ENCODE measurements at regions not wholly inside any gene's neighbourhood (a gene's known extent, or its start where the extent isn't known, plus 50 kb on each side); places are given as distances from the start of the nearest gene placed in this dataset.

DNA sequence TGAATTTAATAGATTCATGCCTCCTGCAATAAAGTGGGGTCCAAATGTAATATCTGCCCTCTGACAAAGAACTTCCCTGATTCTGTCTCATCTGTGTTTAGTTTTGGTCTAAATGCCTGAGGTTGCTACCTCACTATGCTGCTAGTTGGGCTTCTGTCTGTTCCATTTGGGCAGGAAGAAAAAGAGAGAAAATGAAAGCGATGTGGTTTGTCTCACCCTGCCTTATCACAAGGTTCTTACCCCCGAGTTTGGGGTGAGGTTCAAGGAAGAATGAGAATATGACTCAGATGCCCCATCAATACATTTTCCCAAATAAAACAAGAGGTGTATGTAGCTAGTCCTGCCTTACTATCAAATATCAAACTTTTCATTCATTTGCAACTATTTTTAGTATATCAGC lies 132.1 kb upstream of the MTAP start:
- DNase-seq (ENCODE audit: low read depth), result no peak

DNA sequence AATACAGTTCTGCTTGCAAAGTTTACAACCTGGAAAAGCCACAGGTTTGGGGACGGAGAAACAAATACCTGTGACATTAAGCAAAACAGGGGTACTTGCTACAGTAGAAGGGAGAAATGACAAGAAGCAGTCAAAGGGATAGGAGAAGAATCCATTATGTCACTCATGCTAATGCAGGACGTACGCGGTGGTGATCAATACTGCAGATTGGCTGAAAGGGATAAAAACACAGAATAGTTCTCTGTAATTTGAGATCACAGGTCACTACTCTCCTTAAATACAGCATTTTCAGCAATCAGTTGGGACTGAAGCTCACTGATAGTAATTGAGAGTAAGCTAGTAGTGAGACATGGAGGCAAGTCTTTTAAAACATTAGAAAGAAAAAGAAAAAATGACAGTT lies 130.3 kb upstream of the MTAP start:
- no peak for DNase-seq (ENCODE audit: low read depth)

DNA sequence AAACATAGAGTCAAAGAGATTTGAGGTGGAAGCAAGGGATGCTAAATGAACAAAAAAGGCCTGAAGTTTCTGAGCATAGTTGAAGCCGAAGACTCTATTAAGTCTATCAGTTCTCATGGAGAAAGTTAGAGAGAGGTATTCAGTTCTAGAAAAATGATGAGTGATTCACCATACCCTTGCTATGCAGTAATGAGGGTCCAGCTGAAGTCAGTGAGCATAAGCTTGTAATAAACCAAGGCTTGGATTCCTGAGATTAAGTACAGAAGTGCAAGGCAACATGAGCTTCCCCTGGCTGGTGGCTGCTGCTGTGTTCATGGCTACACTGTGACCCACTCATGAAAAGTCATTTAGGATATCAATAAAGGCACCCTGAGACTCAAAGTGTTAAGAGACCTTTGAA lies 129.7 kb upstream of the MTAP start:
- no peak for DNase-seq (ENCODE audit: low read depth)

DNA sequence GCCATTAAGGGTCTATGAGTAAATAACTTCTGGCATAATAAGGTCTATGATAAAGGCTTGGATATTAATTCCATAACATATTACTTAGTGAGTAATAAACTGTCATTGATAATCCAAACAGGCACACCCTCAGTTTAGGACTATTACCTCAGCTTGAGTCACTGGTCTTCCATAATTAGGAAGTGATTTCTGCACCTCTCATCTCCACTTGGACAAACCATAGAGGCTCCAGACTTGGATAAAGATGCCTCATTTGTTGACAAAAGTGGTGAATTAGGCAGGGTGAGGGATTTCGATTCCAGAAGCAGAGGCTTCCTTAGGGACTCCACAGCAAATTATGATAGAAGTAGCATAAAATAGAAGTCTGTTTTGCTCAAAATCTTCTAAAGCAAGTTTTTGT lies 127.5 kb upstream of the MTAP start:
- DNase-seq (ENCODE audit: low read depth), result no peak

DNA sequence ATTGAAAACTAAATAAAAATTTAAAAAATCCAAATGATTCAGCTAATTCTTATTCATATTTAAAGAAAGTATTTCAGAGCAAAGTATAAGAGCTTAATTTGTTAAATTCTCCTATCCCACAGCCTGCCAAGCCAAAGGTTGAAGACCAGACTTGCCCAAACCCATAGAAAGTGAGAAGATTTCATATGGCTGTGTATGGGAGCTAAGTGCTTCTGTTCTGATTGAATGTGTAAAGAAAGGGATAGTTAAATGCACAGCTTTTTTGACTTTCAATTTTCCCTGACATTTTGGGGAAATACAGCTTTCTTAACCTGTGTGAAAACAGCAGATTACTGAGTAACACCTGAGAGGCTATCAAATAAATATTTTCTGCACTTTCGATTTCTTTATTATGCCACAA lies 125.0 kb upstream of the MTAP start:
- DNase-seq (ENCODE audit: low read depth), result no peak

DNA sequence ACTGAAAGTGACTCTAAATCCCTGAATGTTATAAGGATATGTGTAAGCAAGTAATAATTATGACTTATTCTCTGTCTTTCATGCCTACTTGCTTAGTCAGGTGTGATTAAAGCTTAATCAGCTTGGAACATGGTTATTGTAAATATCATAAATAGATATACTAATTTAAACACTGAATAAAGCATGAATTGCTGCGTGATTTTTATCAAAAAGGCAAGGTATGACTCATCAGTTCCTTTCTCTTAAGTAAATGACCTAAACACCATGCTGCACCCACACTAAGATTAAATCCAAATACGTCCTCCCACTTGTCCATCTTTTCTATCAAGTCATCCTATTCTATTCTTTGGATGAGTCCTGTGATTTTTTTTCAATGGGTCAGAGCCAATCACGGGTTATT lies 124.6 kb upstream of the MTAP start:
- no peak for DNase-seq (ENCODE audit: low read depth)

DNA sequence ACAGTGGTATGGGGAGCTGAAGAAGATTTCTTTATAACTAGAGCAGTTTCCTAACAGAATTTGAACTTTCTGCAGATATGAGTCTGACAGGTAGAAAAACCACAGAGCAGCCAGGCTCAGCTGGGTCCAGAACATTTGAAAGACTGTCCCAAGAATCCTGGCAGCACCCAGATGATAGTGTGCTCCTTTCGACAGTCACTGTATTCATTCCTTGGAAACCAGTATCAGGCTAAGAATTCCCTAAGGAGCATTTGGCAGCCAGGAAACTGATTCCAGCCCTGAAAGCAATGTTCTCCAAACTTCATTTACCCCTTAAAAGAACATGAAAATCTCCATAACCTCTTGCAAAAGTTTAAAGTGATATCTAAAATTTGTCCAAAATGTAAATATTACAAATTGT lies 123.0 kb upstream of the MTAP start:
- DNase-seq (ENCODE audit: low read depth), result no peak

DNA sequence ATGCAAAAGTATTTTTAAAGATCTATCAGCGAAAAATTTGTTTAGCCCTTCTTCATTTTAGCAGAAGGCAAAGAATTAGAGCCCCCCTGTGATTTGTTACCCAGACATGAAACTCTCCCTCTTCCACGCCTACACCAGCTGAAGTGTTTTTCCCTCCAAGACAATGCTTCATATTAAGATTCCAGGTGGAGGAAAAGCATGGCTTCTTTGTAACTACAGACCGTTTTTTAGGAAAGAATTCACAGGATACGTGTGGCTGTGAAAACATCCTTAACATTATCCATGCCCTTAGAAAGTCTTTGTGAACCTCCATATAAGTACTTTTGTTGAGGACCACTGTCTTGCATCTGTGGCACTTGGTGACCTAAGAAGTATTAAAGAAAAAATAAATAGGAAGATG lies 121.8 kb upstream of the MTAP start:
- no peak for DNase-seq (ENCODE audit: low read depth)

DNA sequence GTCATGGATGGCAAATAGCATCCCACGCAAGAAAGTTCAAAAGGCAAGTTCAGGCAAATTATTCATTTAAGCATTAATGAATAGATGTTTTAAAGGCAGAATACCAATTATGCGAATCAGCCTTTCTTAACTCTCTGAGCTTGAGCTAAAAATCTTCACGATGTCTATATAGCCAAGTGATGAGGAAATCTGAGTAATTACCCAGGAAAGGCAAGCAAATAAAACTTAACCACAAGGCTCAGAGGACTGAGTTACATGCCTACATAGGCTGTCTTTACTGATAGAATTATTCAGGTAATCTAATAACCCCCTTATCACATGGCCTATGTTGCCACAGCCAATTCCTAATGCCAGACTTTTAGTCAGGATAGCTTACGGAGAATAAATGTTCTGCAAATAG lies 120.8 kb upstream of the MTAP start:
- DNase-seq (ENCODE audit: low read depth), result no peak

DNA sequence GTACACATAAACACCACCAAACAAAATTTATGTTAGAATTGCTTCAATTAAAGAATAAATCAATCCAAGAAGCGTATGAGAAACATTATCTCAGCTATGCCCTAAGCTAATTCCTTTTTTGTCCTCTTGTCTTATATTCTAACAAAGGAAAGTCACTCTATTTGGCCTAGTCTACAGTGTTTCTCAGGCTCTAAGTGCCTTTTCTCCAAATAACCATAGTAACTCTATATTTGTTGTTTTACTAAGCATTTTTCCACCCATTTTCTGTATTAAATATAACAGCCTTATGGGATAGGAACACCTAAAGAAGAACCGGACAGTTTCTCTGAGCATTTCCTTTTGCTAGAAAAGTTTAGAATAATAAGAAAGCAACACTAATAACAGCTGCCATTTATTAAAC lies 120.1 kb upstream of the MTAP start:
- no peak for DNase-seq (ENCODE audit: low read depth)

DNA sequence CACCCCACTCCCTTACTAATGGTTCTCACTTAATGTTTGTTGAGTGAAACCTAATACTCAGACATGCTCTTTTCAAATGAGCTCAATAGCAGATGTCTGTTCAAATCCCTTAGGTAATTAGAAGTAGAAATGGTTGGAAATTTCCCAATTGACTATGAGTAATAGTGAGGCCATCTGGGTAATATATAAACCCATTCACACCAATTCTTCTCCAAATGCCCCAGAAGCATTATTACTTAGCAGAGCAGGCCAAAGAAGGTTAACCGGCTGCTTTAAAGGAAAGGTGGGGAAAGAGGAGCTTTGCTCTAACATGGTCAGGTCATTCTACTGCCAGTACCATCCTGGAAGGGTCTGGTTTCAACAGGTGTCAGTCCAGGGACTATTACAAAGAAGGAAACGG lies 119.5 kb upstream of the MTAP start:
- no peak for DNase-seq (ENCODE audit: low read depth)

DNA sequence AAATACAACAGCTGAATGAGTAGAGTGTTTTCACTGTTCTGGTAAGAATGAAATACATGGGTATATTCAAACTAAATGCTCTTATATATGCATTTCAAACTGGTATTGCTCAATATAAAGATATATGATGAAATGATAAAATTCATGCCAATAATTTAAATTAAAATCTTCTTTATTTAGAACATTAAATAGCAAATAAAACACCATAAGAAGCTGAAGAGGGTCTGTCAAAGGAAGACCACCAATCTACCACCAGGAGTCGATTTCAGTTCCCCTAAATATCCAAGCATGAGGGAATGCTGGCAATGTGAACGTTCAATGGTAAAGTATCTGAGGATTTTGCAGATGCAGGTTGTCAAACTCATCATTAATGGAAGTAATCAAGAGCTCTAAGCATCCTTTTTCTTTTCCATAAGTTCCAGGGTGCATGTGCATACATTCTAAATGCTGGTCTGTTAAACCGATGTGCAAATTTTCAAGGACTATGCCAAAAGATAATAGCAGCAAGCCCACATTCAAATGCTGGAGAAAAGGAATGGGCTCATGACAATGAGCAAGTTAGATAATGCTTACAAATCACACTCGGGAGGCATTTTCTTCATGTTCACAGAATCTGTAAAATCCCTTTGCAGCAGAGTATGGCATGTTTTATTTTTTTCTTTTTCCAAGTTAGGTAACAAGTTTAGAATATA lies 118.8 kb upstream of the MTAP start:
- DNase-seq (ENCODE audit: low read depth), result no peak

DNA sequence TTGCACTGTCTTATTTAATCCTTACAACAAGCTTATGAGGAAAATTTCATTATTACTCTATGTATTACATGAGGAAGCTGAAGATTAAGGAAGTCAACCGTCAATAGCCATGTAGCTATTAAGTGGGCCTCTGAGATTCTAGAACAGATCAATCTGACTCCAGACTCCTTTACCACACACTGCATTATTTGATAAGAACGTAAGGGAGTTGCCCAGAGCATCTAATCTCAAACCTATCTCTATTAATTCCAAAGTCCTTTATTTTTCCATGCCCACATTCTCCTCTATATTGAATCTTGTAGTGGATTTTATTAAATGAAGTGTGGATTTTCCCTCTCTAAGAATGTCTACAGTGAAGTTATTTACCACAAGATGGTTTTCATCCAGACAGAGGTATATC lies 118.2 kb upstream of the MTAP start:
- DNase-seq (ENCODE audit: low read depth), result no peak

DNA sequence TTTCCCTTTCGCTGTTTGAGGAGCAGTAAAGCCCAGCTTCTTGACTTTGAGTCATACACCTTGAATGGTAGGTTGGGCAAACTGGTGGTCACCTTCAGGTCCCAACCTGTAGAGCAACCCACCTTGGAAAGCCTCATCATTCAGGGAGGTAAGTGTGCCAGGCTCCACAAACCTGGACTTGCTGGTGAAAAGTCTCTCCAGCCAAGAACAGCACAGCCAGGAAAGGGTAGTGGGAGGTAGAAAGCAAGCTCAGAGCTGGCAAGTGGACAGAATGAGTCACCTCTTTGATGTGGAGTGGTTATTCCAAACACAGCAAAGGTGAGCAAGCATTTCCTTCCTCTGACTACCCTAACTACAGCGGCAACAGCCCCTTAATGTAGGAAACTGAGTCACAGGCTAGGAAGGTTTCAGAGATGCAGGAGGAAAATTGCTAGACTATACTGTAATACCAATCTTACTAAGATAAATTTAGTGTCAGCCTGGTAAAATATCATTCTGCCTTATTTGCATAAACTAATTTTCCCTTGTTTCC lies 117.5 kb upstream of the MTAP start:
- no peak for DNase-seq (ENCODE audit: low read depth)

DNA sequence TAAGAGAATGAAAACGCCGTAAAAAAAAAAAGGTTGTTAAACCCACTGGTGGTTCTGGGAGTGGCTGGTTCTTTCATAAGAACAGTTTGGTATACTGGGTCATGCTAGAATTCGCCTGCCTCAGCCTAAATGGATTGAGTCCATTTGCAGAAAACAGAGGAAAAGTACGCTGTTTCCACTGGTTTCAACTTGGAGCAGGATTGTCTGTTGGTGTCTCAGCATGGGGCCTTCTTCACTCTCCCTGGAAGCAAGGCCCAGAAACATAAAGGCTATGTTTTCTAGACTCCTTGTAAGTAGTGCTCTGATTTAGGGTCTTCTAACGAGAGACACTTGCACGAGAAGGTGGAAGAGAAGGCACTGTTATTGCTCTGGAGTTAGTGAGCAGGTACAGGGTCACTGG lies 116.9 kb upstream of the MTAP start:
- no peak for DNase-seq (ENCODE audit: low read depth)

DNA sequence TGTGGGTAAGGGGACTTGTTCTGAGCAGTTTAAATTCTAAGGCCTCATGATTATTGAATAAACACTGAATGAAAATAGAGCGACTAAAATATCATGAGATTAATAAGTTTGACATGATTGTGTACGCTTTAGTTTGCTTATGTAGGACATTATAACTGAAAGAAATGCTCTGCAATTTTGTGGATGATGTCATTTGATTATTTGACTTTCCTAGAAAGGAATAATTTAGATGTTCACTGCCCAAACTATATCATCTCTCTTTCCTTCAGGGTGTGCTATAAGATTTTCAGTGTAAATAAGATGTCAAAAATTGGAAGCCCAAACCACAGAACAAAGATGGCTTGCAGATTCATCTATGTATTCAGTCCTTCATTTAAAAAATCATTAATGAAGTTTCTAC lies 115.7 kb upstream of the MTAP start:
- DNase-seq (ENCODE audit: low read depth), result no peak

DNA sequence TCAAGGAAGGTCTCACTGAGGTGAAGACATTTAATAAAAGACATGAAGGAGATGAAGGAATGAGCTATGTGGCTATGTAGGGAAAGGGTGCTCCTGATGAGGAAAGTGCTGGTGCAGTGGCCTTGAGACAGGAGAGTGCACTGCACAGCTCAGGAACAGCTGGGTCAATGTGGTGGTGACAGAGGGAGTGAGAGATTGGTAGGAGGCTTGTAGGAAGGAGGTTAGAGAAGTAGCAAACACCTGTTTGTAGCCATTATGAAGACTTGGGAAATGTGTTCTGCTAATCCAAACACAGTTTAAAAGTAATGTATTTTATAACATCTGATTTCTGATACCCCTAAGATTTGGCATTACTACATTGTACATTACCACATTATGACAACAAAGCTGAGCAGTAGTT lies 115.1 kb upstream of the MTAP start:
- no peak for DNase-seq (ENCODE audit: low read depth)

DNA sequence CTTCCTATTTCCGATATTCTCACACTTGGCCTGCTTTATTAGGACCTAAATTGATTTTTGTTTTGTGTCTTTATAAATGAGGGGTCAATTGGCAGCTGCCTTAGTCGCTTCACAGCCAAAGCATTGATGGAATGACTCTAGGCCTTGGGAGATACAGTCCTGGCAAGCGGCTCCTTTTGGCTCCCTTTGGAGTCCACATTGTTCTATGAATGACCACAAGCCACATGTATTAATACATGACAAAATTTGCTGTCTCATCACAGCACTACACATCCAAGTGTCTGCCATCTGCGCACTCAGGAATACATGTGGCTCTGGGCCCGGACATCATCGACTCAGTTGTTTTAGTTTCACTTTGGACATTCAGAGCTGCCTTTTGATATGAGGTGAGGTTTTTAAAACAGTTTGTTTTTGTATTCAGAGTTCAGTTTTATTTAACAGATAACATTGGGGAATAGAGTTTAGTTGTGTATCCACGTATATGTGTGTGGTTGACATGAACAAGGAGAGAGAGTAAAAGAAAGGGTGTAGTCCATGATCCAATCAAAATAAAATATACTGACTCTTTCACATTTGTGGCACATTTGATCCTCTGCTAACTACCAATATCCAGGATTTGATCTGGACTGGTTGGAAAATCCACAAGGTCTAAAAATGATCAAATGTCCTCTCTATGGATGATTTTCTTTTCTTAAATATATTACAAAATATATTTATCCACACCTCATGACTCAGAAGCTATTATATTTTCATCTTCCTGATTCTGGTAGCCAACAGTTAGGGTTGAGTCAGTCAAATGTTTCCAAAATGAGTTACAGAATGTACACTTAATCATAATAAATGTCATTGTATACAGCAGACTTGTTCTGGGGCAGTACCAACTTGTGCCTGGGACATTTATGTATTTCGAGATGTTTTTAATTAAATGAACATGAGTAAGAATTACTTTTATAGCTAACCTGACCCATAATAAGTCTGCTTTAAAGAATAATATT lies 114.0 kb upstream of the MTAP start:
- DNase-seq (ENCODE audit: low read depth), result no peak

DNA sequence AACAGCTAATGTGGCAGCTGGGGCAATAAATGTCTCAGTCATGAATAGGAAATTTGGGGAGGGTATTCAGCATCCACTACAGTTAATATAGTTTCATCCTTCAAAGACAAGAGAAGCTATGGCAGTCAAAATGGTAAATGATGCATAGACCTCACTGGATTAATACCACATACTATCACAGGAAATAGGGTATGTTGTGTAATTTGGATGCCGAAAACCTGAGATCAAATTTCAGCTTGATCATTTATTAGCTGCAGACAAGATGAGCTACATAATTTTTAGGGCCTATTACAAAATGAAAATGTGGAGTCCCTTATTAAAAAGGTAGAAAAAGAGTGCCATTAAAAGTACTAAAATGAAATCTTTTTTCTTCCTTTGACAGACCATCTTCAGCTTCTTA lies 112.6 kb upstream of the MTAP start:
- DNase-seq (ENCODE audit: low read depth), result no peak

DNA sequence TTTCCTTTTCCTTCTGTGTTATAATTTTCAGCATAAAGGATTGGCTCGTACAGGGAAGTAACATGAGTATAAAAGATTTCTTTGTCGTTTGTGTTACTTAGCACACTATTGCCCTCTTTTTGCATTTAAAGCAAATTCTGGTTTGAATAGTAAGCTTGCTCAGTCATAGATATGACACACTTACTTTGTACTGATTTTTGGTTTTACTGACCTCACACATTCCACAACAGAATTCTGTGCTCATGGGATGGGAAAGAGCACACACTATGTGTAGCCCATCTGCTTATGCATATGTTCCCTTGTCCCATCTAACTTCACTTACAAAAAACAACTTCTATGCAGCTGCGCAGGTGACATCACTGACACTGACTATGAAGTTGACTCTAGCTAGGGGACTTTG lies 111.9 kb upstream of the MTAP start:
- no peak for DNase-seq (ENCODE audit: low read depth)

DNA sequence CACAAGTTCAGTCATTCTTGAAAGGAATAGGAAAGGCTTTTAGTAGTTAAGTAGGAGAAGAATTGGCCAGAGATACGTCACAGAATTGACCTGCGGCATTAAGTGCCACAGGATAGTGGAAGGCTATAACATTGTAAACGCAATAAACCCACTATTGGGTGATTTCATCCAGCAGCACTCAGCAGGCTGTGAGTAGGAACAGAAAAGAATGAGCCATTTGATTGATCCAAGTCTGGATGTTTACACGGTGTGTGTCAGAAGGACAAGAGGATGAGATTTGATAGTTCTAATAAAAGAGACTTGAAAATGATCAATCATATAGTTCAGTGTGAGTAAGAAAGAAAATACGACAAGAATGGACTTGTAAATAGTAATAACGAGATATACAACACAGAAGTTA lies 110.0 kb upstream of the MTAP start:
- DNase-seq (ENCODE audit: low read depth), result no peak

DNA sequence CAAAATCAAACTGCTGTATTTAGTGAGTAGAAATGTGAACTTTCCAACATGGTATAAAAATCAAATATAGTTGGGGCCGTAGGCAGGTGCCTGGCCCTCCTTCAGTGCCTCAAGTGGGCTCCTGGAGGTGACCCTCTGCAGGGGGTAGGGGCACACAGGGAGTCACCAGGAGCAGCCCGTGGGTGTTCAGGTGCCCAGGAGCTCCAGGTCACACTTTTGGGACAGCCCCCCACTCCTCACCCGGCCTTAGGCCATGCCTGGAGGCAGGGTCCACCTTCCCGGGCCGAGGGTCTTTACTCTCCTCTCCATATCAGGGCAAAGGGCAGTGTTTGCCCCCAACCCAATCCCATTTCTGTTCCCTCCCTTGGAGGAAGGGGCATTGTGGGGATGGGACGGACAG lies 108.0 kb upstream of the MTAP start:
- no peak for DNase-seq (ENCODE audit: low read depth)

DNA sequence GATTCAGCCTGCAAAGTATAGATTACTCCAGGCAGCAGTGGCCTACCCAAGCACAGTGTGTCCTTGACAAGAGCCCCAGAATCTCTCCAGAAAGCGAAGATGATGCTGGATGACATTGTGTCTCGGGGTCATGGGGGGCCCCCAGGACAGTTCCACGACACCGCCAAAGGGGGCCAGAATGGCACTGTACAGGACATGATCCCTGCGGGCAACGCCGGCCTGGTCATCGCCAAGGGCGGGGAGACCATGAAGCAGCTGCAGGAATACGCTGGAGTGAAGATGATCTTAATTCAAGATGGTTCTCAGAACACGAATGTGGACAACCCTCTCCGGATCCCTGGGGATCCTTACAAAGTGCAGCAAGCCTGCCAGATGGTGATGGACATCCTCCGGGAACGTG lies 107.0 kb upstream of the MTAP start:
- no peak for DNase-seq (ENCODE audit: low read depth)

Data from activated T-helper 1 cell treated with Interleukin-2 at 50 U/mL for 16 hours (primary cell).